Stimulated activated CD8-positive, alpha-beta memory T cell treated with anti-CD3 and anti-CD28 coated beads, Interleukin-12 subunit alpha, Interleukin-12 subunit beta, amount 100 ng/mL, for 24 hours (primary cell): ENCODE measurements at regions not wholly inside any gene's neighbourhood (a gene's known extent, or its start where the extent isn't known, plus 50 kb on each side); places are given as distances from the start of the nearest gene placed in this dataset.
"Not testable (repeated sequence)": the region's sequence is repeated elsewhere in the genome, so short reads cannot be mapped to it uniquely, and the experiment has no call there.

Experiments
- DNase-seq: peaks from one replicate; pipeline ENCODE4 v3.0.0-alpha.2; 2020; ENCODE audit errors: extremely low read depth

DNA sequence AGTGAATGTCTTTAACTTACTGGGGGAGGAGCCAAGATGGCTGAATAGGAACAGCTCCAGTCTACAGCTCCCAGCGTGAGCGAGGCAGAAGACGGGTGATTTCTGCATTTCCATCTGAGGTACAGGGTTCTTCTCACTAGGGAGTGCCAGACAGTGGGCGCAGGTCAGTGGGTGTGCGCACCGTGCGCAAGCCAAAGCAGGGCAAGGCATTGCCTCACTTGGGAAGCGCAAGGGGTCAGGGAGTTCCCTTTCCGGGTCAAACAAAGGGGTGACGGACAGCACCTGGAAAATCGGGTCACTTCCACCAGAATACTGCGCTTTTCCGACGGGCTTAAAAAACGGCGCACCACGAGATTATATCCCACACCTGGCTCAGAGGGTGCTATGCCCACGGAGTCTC, 187.3 kb downstream of the CHIC2 start:
- not testable (repeated sequence) for DNase-seq

DNA sequence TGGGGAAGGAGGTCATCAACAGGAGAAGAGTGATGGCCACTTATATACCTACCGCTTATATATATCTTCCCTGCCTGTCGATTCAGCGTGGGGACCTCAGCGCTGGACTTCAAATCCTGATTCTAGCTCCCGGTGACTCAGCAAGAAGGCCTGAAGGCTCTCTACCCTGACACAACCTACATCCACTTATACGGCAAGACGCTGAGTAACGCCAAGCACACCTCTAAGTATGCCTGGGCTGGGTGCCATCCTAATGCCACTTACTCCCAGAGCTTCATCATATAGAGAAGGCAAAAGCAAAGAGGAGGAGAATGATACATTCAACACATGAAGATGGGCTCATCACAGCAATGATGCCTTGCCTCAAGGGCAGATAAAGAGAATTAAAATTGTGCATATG, 198.3 kb downstream of the CHIC2 start:
- DNase-seq: no peak

DNA sequence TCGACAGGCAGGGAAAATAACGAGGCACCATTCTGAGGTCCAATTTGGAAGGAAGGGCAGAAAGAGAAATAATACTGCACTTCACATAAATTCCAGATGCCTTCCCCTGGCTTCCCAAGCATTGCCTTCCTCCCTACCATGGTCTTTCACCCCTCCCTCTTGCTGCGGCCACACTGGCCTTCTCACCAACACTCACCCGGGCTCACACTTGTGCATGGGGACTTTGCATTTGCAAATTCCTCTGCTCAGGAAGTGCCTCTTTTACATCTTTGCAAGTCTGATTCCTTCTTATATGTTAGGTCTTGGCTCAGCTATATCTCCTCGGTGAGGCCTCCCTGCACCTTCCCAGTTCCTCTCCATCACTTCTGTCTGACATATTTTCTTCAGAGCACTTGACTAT, 199.4 kb downstream of the CHIC2 start:
- no peak for DNase-seq

GRCh38 chr4:53863736-53864365, 200.6 kb downstream of the CHIC2 start:
- DNase-seq: no peak

GRCh38 chr4:53863158-53863557, 201.2 kb downstream of the CHIC2 start:
- no peak for DNase-seq

GRCh38 chr4:53861856-53862610, 202.4 kb downstream of the CHIC2 start:
- no peak for DNase-seq

- no peak for DNase-seq
These were observed 205.1 kb downstream of the CHIC2 start for GRCh38 chr4:53859305-53859704.

DNA sequence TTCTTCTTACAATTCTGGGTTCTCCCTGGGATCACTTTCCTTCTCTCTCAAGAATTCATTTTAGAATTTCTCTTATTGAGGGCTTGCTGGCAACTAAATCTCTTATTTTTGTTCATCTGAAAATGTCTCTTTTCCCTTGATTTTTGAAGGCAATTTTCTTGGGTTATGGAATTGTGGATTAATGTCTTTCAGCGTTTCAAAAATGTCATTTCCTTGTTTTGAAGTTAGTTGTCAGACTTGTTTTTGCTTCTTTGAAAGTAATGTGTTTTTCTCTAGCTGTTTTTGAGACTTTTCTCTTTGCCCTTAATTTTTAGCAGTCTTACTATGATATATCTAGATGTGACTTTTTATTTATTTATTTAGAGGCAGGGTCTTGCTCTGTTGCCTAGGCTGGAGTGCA, 205.7 kb downstream of the CHIC2 start:
- DNase-seq: no peak

DNA sequence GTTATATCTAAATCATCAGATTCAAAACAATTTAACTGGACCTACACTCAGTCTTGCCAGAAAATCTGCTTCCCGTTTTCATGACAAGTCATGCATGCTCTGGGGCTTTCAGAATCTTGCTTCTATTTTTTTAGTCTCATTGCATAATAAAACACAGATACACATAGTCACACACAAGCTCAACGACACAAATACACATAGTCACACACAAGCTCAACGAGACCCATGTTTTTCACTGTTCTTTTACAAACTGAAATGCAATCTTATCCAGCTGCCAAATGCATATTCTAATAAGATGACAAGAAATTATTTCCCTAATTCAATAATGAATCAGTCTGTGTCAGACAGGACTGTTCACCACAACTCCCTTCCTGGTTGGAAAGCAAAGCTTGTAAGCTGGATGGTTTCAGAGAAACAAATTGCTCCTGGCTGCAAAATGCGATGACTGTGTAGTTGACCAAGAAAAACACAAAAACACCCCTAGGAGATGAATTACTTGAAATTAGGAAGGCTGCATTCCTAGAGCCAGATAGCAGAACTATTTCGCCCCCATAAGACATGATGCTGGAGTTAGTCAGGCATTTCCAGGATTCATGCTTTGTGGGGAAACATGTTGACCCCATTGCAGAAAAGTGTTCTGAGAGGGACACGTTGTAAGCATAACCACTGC, 208.7 kb downstream of the CHIC2 start:
- no peak for DNase-seq

- no peak for DNase-seq
These were observed 209.3 kb downstream of the CHIC2 start for GRCh38 chr4:53854991-53855568.

GRCh38 chr4:53852343-53852742, 212.1 kb downstream of the CHIC2 start:
- no peak for DNase-seq

GRCh38 chr4:53847965-53848364, 216.4 kb downstream of the CHIC2 start:
- no peak for DNase-seq

GRCh38 chr4:53844551-53844950, 219.9 kb downstream of the CHIC2 start:
- DNase-seq: no peak

GRCh38 chr4:53844133-53844532, 220.3 kb downstream of the CHIC2 start:
- no peak for DNase-seq

GRCh38 chr4:53841711-53842110, 222.7 kb downstream of the CHIC2 start:
- DNase-seq: no peak

DNA sequence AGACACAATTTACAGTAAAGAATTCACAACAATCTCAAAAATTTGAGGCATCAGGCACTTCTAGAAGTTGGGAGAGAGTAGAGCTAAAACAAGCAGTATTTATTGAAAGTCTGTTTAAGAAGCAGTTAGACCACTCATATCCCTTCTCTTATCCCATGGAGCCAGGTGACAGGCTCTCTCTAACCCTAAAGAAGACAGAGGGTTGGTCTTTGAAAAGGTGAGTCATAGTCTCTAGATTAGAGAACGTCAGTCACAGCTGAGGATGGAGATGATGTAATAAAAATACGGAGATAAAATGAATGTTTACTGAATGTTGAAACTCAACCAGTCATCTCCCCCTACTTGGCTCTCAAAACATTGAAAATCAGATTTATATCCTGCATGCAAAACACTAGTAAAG, 223.8 kb downstream of the CHIC2 start:
- no peak for DNase-seq

DNA sequence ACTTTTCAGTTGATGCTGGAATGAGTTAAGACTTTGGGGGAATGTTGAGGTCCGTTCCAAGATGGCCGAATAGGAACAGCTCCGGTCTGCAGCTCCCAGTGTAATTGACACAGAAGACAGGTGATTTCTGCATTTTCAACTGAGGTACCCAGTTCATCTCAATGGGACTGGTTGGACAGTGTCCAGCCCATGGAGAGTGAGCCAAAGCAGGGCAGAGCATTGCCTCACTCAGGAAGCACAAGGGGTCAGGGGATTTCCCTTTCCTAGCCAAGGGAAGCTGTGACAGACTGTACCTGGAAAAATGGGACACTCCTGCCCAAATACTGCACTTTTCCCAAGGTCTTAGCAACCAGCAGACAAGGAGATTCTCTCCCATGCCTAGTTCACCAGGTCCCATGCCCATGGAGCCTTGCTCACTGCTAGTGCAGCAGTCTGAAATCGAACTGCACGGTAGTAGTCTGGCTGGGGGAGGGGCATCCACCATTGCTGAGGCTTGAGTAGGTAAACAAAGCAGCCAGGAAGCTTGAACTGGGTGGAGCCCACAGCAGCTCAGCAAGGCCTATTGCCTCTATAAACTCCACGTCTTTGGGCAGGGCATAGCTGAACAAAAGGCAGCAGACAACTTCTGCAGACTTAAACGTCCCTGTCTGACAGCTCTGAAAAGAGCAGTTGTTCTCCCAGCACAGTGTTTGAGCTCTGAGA, 231.0 kb downstream of the CHIC2 start:
- not testable (repeated sequence) for DNase-seq

DNA sequence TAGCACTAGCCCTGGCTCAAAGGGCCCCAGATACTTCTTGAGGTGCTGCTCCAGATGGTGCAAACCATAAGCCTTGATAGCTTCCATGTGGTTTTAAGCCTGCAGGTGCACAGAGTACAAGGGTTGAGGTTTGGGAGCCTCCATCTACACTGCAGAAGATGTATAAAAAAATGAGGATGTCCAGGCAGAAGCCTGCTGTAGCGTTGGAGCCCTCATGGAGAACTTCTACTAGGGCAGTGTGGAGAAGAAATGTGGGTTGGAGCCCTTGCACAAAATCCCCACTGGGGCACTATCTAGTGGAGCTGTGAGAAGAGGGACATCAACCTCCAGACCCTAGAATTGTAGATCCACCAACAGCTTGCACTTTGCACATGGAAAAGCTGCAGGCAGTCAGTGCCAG, 231.9 kb downstream of the CHIC2 start:
- DNase-seq: no peak

DNA sequence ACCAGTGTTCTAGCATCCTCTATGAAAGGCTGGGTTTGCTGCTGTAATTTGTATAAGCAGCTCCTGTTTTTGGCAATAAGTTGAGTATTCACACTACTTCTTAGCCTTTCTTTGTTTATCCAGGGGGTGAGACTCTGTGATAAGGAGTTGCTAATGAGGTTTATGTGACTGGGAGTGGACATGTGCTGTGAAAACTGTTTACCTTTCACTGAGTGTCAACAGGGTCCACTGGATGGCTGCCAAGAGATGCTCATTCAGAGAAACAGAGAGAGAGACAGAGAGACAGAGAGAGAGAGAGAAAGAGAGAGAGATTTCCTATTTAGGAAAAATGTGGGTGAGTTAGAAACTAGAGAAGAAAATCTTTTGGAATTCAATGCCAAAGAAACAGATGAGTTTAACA, 233.9 kb downstream of the CHIC2 start:
- no peak for DNase-seq

DNA sequence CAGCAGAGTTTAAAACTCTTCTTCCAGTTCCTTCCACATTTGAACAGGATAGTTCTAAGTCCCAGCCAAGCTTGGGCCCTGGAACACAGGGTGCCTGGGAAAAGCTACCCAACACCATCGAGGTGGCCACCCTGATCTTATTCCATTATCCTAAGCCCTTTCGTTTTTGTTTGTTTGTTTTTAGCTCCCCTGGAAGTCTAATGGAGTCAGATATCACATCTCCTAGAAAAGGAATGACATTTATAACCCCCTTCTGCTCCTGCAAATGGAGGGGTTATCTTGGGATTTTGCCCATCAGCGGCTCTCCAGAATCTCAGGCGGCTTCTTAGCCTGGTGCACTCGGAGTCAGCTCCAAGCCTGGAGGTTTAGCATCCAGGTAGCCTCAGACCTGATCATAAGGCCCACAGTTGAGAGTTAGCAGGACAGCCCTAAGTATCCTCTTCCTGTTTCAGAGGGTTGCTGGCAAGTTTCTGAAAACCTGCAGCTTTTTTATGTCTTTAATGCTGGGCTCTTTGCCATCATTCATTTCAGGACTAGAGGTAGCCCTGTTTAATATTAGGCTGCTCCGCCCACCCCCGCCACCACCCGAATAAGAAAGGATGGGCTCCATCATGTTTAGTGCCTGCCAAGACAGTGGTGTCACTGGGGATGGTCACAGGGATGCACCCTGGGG, 230.0 kb upstream of the LNX1 start:
- no peak for DNase-seq

DNA sequence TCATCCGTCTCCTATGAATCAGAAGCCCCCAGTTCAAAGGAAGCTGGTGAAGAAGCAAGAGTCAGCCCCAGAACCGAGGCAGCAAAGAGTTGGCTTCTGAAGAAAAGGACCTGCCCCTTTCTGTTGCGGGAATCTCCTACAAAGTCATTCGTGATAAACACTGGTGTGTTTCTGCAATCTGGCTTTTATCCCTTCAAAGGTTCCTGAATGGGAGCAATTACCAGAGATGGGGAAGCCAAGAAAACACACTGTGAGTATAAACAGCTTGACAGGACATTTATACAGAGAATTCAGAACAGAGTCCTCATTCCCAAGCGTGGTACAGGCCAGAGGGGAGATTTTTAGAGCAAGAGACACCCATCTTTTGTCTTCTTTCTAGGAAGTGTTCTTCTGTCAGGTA, 226.8 kb upstream of the LNX1 start:
- DNase-seq: no peak

- no peak for DNase-seq
These were observed 225.3 kb upstream of the LNX1 start for GRCh38 chr4:53816561-53816960.
